Activated CD4-positive, alpha-beta T cell treated with anti-CD3 and anti-CD28 coated beads for 36 hours (primary cell): ENCODE measurements at regions not wholly inside any gene's neighbourhood (a gene's known extent, or its start where the extent isn't known, plus 50 kb on each side); places are given as distances from the start of the nearest gene placed in this dataset.

Experiments used
- ATAC-seq: fragments of 200-7000 bp; cut with Tn5 transposase; one replicate; pipeline ENCODE4 v1.10.0; 2021; ENCODE audit warnings: mild to moderate bottlenecking, moderate library complexity
- CTCF ChIA-PET: fragments of 350-600 bp; sonication (Branson Sonifier 250); formaldehyde crosslinking; loops from one replicate; lab custom pipeline; 2021; ENCODE audit warnings: antibody characterized with exemption; lab: Charles Lee
- POLR2A ChIA-PET: fragments of 350-600 bp; sonication (Branson Sonifier 250); formaldehyde crosslinking; loops from one replicate; lab custom pipeline; 2021; ENCODE audit warnings: antibody characterized with exemption, inconsistent platforms; lab: Charles Lee
- DNase-seq: peaks from one replicate; pipeline ENCODE4 v3.0.0-alpha.2; 2020
- H3K27ac Mint-ChIP-seq: one replicate; pipeline ENCODE4 v1.8.0; 2021; ENCODE audit warnings: mixed read lengths
- H3K27me3 Mint-ChIP-seq: one replicate; pipeline ENCODE4 v1.8.0; 2021; ENCODE audit warnings: mixed read lengths
- H3K36me3 Mint-ChIP-seq: one replicate; pipeline ENCODE4 v1.8.0; 2021; ENCODE audit warnings: low read depth, mixed read lengths
- H3K4me1 Mint-ChIP-seq: one replicate; pipeline ENCODE4 v1.8.0; 2021; ENCODE audit warnings: mixed read lengths
- H3K4me3 Mint-ChIP-seq: one replicate; pipeline ENCODE4 v1.8.0; 2021; ENCODE audit warnings: mild to moderate bottlenecking, moderate library complexity, mixed read lengths
- H3K9me3 Mint-ChIP-seq: one replicate; pipeline ENCODE4 v1.8.0; 2021; ENCODE audit warnings: low read depth, mixed read lengths
- intact Hi-C, 2 experiments: fragments of 100-400 bp; cut with DNase I in 1 of 2; cut with micrococcal nuclease in 1 of 2; formaldehyde crosslinking; loops; one replicate each; pipeline versions ENCODE4 v1.14.2 to v1.15.1; 2022 to 2024; cut with DNase I, micrococcal nuclease

- H3K27me3 Mint-ChIP-seq = no peaks in the 10 kb centered on the region
- H3K9me3 Mint-ChIP-seq = no peaks in the 10 kb centered on the region
- H3K4me1 Mint-ChIP-seq = no peaks in the 10 kb centered on the region
- DNase-seq = no peak
- ChIA-PET POLR2A (no interaction called here), CTCF (no interaction called here)
- H3K4me3 Mint-ChIP-seq = no peak overlapping the region
- no peak overlapping the region for H3K27ac Mint-ChIP-seq
- peak; percentile 51 for ATAC-seq
- intact Hi-C loops = no loop called here
- H3K36me3 Mint-ChIP-seq = no peaks in the 10 kb centered on the region
These were observed 312.0 kb downstream of the OLFM4 start for GRCh38 chr13:53340505-53341143.

DNA sequence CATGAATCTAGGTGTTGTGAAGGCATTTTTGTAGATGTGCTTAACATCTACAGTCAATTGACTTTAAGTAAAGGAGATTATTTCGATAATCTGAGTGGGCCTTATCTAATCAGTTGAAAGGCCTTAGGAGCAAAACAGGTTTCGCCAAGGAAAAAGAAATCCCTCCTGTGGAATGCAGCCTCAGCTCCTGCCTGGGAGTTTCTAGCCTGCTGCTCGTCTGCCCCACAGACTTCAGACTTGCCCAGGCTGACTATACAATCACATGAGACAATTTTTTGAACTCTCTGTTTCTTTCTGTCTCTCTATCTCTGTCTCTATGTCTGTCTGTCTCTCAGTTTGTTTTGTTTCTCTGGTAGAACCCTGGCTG, 312.5 kb downstream of the OLFM4 start:
- POLR2A ChIA-PET = no interaction called here

GRCh38 chr13:53342623-53343360, 314.2 kb downstream of the OLFM4 start:
- no peak for DNase-seq
- POLR2A ChIA-PET = no interaction called here
- no peak overlapping the region for H3K4me3 Mint-ChIP-seq
- intact Hi-C loops = no loop called here
- ATAC-seq = no peak
- no peaks in the 10 kb centered on the region for H3K4me1 Mint-ChIP-seq
- no peaks in the 10 kb centered on the region for H3K27me3 Mint-ChIP-seq
- CTCF ChIA-PET = no interaction called here
- H3K9me3 Mint-ChIP-seq = no peaks in the 10 kb centered on the region
- H3K27ac Mint-ChIP-seq = no peak overlapping the region
- no peaks in the 10 kb centered on the region for H3K36me3 Mint-ChIP-seq

More for the DNA sequence above, 312.5 kb downstream of the OLFM4 start:
- H3K27ac Mint-ChIP-seq = no peak overlapping the region
- ATAC-seq (no peak), DNase-seq (no peak)
- H3K36me3 Mint-ChIP-seq = no peaks in the 10 kb centered on the region
- CTCF ChIA-PET = no interaction called here
- intact Hi-C loops = no loop called here
- no peaks in the 10 kb centered on the region for H3K4me1 Mint-ChIP-seq
- H3K4me3 Mint-ChIP-seq = no peak overlapping the region
- no peaks in the 10 kb centered on the region for H3K27me3 Mint-ChIP-seq
- H3K9me3 Mint-ChIP-seq = no peaks in the 10 kb centered on the region

DNA sequence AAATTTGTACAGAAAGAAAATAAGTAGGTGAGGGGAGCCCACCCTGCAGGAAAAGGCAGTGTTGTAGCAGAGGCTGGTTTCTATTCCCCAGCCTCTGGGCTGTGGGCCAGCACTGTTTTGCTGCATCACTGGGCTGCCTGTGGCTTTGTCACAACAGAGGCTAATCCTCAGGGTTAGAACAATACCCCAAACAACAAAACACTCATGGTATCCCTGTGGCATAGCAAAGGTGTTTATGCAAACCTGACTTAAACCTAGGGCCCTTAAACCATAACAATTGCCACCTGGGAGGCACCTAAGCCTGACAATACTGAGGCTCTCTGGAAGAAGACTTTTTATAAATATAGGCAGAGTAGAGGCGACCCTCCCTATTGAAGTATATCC, 314.7 kb downstream of the OLFM4 start:
- intact Hi-C loops = no loop called here
- no peaks in the 10 kb centered on the region for H3K36me3 Mint-ChIP-seq
- no peaks in the 10 kb centered on the region for H3K9me3 Mint-ChIP-seq
- H3K27ac Mint-ChIP-seq = no peak overlapping the region
- ChIA-PET POLR2A (no interaction called here), CTCF (no interaction called here)
- no peak for DNase-seq
- ATAC-seq = no peak
- H3K4me3 Mint-ChIP-seq = no peak overlapping the region
- H3K4me1 Mint-ChIP-seq = no peaks in the 10 kb centered on the region
- H3K27me3 Mint-ChIP-seq = no peaks in the 10 kb centered on the region

DNA sequence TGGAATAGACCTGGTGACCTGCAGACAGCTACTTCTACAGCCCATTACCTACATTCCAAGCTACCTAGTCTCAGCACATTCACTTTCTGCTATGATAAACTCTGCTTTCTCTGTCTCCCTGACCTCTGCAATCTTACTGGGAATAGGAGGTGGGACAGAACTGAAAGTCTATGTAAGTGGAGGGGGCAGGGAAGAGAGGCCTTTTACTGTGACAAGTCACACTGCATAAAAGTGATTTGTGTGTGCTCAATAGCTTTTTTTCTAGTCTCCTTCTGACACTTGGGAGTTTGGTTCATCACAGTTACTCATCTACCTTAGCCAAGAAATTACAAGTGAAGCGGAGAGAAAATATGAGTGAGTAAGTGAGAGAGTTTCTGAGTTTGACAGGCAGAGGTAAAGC, 322.4 kb downstream of the OLFM4 start:
- H3K4me3 Mint-ChIP-seq = no peak overlapping the region
- H3K4me1 Mint-ChIP-seq = no peaks in the 10 kb centered on the region
- DNase-seq (no peak), ATAC-seq (no peak)
- intact Hi-C loops = no loop called here
- CTCF ChIA-PET = no interaction called here
- H3K27ac Mint-ChIP-seq = no peak overlapping the region
- no peaks in the 10 kb centered on the region for H3K27me3 Mint-ChIP-seq
- no peaks in the 10 kb centered on the region for H3K9me3 Mint-ChIP-seq
- no peaks in the 10 kb centered on the region for H3K36me3 Mint-ChIP-seq
- POLR2A ChIA-PET = no interaction called here

GRCh38 chr13:53357582-53357981, 329.0 kb downstream of the OLFM4 start:
- intact Hi-C loops = no loop called here
- H3K9me3 Mint-ChIP-seq = no peaks in the 10 kb centered on the region
- CTCF ChIA-PET = no interaction called here

DNA sequence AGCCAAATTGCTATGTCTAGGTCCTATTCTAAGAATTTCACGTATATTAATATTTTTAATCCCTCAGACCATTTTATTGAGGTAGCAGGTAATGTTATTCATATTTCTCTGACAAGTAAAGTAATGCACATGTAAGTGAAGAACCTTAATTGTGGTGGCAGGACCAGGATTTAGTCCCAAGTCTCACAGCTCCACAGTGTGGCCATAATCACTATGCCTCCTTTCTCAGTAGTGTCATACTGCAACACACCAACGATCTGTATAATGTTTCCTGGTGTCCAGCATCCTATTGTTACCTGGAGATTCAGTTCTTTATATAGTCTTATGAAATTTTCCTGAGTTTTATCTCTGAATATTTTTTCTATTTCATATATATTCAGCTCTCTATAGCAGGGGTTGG, 340.3 kb downstream of the OLFM4 start:
- Mint-ChIP-seq H3K36me3 (no peaks in the 10 kb centered on the region), H3K4me1 (no peaks in the 10 kb centered on the region)
- intact Hi-C loops = no loop called here

More at GRCh38 chr13:53357582-53357981, 329.0 kb downstream of the OLFM4 start:
- no peak overlapping the region for H3K27ac Mint-ChIP-seq
- H3K4me1 Mint-ChIP-seq = no peaks in the 10 kb centered on the region
- DNase-seq (peak; percentile 5), ATAC-seq (no peak)
- POLR2A ChIA-PET = no interaction called here
- H3K36me3 Mint-ChIP-seq = no peaks in the 10 kb centered on the region
- H3K4me3 Mint-ChIP-seq = no peak overlapping the region
- H3K27me3 Mint-ChIP-seq = no peaks in the 10 kb centered on the region

DNA sequence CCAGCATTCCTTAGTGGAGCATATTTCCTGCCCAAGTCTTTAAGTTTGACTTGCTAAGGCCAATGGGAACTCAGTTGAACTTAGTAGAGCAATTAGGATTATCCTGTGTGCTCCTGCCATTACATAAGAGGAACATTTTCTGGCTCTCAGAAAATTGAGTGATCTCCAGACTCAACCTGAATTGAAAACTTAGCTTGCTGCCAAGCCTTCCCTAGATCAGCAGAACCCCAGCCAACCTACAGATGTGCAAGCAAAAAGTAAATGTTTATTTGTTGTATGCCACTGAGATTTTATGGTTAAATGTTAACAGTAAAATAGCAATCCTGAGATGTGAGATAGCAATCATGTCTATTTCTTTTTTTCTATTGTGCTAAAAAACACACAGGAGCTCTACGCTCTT, 350.9 kb downstream of the OLFM4 start:
- Mint-ChIP-seq H3K9me3 (peaks cover 2% of the 10 kb centered on the region), H3K27me3 (no peaks in the 10 kb centered on the region), H3K4me3 (no peak overlapping the region), H3K27ac (no peak overlapping the region), H3K4me1 (no peaks in the 10 kb centered on the region), H3K36me3 (no peaks in the 10 kb centered on the region)
- ChIA-PET CTCF (no interaction called here), POLR2A (no interaction called here)
- DNase-seq = no peak
- ATAC-seq = no peak
- intact Hi-C loops = no loop called here

More for the DNA sequence above, 340.3 kb downstream of the OLFM4 start:
- DNase-seq = no peak
- no peaks in the 10 kb centered on the region for H3K27me3 Mint-ChIP-seq
- H3K27ac Mint-ChIP-seq = no peak overlapping the region
- no peak overlapping the region for H3K4me3 Mint-ChIP-seq
- no peaks in the 10 kb centered on the region for H3K9me3 Mint-ChIP-seq
- ATAC-seq = no peak
- ChIA-PET CTCF (no interaction called here), POLR2A (no interaction called here)

DNA sequence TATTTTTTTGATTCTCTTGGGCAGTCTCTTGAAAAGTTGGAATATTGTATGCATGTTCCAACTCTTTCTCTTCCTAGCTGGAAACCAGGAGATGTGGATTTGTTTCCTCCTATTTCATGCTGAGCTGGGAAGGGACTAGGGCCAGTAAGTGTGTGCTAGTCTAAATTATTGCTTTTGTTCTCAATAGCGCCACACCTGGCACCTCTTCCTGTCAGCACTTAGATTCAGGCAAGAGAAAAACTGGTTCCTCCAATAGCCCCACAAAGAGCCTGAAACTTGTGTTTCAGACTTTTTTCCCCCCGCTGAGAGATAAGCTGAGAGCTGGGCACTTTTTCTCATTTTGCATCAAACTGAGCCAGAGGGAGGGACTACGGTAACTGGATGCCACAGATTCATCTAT, 353.4 kb downstream of the OLFM4 start:
- ATAC-seq = no peak
- Mint-ChIP-seq H3K27me3 (no peaks in the 10 kb centered on the region), H3K4me1 (no peaks in the 10 kb centered on the region), H3K4me3 (no peak overlapping the region), H3K36me3 (no peaks in the 10 kb centered on the region), H3K27ac (no peak overlapping the region), H3K9me3 (peaks cover 7% of the 10 kb centered on the region)
- DNase-seq = no peak
- POLR2A ChIA-PET = no interaction called here
- intact Hi-C loops = no loop called here
- CTCF ChIA-PET = no interaction called here

DNA sequence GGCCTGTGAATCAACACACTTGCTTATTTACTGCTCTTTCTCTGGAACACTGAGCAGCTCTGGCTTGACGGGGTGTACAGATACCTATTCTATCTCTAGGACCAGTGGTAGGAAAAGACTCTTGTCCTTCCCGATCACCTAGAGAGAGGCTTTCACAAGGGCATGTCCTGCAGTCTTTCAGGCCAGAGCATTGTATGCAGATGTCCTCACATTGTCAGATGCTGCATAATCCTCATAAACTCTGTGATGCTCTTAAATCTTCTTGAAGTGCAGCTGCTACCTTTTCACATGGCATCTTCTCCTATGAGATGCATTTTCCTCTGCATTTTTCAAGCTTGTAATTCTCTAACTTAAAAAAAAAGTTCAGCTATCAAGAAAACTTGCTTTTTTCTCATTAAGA, 369.4 kb downstream of the OLFM4 start:
- CTCF ChIA-PET = no interaction called here
- no peak overlapping the region for H3K4me3 Mint-ChIP-seq
- DNase-seq = no peak
- peaks cover 2% of the 10 kb centered on the region for H3K9me3 Mint-ChIP-seq
- POLR2A ChIA-PET = no interaction called here
- no peaks in the 10 kb centered on the region for H3K36me3 Mint-ChIP-seq
- no peak overlapping the region for H3K27ac Mint-ChIP-seq
- intact Hi-C loops = no loop called here
- ATAC-seq = no peak
- H3K4me1 Mint-ChIP-seq = no peaks in the 10 kb centered on the region
- H3K27me3 Mint-ChIP-seq = no peaks in the 10 kb centered on the region

DNA sequence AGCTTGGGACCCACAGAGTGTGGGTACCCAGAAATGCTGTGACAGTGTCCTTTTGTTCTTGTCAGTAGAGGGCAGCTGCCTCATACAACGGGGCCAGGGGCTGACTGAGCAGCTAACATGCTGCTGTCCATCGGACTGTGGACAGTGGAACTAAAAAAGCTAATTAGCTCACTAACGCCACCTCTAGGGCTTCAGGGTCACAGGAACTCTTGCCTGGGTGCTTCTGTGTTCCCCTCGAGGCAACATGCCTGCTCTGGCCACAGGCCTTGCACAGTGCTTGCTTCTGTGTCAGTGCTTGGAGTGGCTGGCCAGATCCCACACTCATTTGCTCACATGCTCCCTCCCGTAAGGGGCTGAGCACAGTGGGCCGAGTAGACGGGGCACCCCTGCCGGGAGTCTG, 377.0 kb downstream of the OLFM4 start:
- no peaks in the 10 kb centered on the region for H3K9me3 Mint-ChIP-seq
- ATAC-seq (no peak), DNase-seq (no peak)
- POLR2A ChIA-PET = no interaction called here
- H3K4me3 Mint-ChIP-seq = no peak overlapping the region
- no peak overlapping the region for H3K27ac Mint-ChIP-seq
- CTCF ChIA-PET = no interaction called here
- H3K36me3 Mint-ChIP-seq = no peaks in the 10 kb centered on the region
- no peaks in the 10 kb centered on the region for H3K4me1 Mint-ChIP-seq
- no peaks in the 10 kb centered on the region for H3K27me3 Mint-ChIP-seq
- intact Hi-C loops = no loop called here

DNA sequence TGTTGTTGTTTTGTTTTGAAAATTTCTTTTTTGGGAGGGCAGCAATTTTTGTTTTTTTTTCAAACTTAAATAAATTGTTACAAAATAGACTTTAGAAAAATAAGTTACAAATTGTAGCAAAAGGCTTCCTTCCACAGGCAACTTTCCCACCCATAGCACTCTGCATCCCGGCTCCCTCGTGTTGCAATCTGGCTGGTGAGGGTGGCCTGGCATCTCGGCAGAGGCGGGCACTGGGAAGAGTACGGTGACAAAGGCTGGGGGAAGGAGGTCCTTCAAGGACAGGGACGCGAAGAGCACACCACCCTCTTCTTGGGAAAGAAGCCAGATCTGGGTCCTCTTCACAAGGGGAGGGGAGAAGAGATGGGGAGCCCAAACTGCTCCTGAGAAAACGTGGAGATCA, 379.7 kb downstream of the OLFM4 start:
- intact Hi-C loops = no loop called here
- Mint-ChIP-seq H3K4me1 (no peaks in the 10 kb centered on the region), H3K4me3 (no peak overlapping the region), H3K27me3 (no peaks in the 10 kb centered on the region), H3K27ac (no peak overlapping the region), H3K36me3 (no peaks in the 10 kb centered on the region), H3K9me3 (no peaks in the 10 kb centered on the region)
- ChIA-PET CTCF (no interaction called here), POLR2A (no interaction called here)
- ATAC-seq (no peak), DNase-seq (no peak)
